GM06990 (cell line): ENCODE measurements at regions not wholly inside any gene's neighbourhood (a gene's known extent, or its start where the extent isn't known, plus 50 kb on each side); places are given as distances from the start of the nearest gene placed in this dataset.

Experiments used
- DNase-seq: peaks from one replicate; pipeline ENCODE4 v3.0.0-alpha.2; 2011; ENCODE audit not compliant: insufficient read length; ENCODE audit errors: extremely low read depth
- H3K27me3 ChIP-seq: replicated peaks from 2 replicates; pipeline ENCODE4 v1.6.0; 2011; ENCODE audit warnings: low read length; ENCODE audit not compliant: control insufficient read depth, insufficient read depth
- H3K36me3 ChIP-seq: 2 replicates; pipeline ENCODE4 v1.5.1; 2011; ENCODE audit warnings: low read length; ENCODE audit not compliant: control insufficient read depth, insufficient read depth
- H3K4me3 ChIP-seq: replicated peaks from 2 replicates; pipeline ENCODE4 v1.5.1; 2011; ENCODE audit warnings: low read depth, mild to moderate bottlenecking, control low read depth, low read length
- CTCF ChIP-seq: IDR thresholded peaks from 2 replicates; pipeline ENCODE4 v1.5.1; 2011; ENCODE audit warnings: low read length, control low read depth, mild to moderate bottlenecking, inconsistent platforms; ENCODE audit not compliant: insufficient read depth, poor library complexity, severe bottlenecking

GRCh38 chr14:66206554-66206953 is 279.6 kb upstream of the CCDC196 start:
- Histone ChIP-seq H3K27me3 (no peaks in the 10 kb centered on the region), H3K4me3 (no peak overlapping the region), H3K36me3 (no peaks in the 10 kb centered on the region)
- TF ChIP-seq CTCF, result no peak
- DNase-seq, result no peak

DNA sequence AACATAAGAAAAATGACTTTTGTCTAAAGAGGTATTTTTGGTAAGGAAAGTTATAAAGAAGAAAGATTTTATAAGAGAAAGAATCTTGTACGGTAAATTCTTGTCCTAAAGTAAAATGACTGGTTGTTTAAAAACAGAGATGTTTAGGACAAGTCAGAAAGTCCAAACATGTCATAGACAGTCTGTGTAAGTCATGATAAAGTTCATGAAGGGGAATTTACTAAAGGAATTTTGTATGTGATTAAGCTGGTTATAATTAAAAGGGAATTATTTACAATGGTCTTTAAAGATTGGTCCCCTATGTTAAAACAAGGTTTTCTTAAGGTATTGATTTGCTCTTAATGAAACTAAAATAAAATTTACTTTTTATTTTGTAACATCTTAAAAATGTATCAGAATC is 269.4 kb upstream of the CCDC196 start:
- no peak overlapping the region for H3K4me3 ChIP-seq
- no peaks in the 10 kb centered on the region for H3K36me3 ChIP-seq
- no peaks in the 10 kb centered on the region for H3K27me3 ChIP-seq
- no peak for DNase-seq
- no peak for TF ChIP-seq CTCF

GRCh38 chr14:66219886-66220285 is 266.3 kb upstream of the CCDC196 start:
- TF ChIP-seq CTCF, result no peak
- Histone ChIP-seq H3K4me3 (no peak overlapping the region), H3K27me3 (no peaks in the 10 kb centered on the region), H3K36me3 (no peaks in the 10 kb centered on the region)
- no peak for DNase-seq

GRCh38 chr14:66224492-66225178 is 261.5 kb upstream of the CCDC196 start:
- DNase-seq, result no peak
- TF ChIP-seq CTCF, result no peak
- H3K27me3 ChIP-seq, result no peaks in the 10 kb centered on the region; the same call in 1 of the 2 replicates
- no peak overlapping the region for H3K4me3 ChIP-seq
- H3K36me3 ChIP-seq, result no peaks in the 10 kb centered on the region

DNA sequence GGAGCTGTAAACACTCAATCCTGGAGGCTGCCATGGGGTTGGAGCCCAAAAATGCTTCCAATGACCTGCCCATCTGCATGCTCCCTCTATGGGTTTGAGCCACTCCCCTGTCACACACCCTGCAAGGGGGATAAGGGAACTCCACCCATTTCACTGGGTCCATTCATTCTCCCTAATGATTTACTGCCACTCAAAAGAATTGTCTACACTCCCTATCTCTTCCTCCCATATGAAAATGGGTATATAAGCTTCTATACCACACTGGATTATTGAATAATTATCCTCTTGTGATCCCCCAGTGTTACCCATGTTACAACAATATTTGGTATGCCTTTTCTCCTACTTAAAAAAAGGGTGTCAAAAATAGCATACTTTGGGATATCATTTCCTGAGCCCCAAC is 260.8 kb upstream of the CCDC196 start:
- Histone ChIP-seq H3K36me3 (no peaks in the 10 kb centered on the region), H3K4me3 (no peak overlapping the region), H3K27me3 (no peaks in the 10 kb centered on the region; the same call in 1 of the 2 replicates)
- DNase-seq, result no peak
- no peak for TF ChIP-seq CTCF
